Erythroblast (primary cell): ENCODE measurements at regions not wholly inside any gene's neighbourhood (a gene's known extent, or its start where the extent isn't known, plus 50 kb on each side); places are given as distances from the start of the nearest gene placed in this dataset.
"Not testable (repeated sequence)": the region's sequence is repeated elsewhere in the genome, so short reads cannot be mapped to it uniquely, and the experiment has no call there.

Experiments used
- DNase-seq, 2 experiments: peaks; one replicate each; lab custom pipeline; 2025; lab: John Stamatoyannopoulos, UW
- GATA1 ChIP-seq: IDR thresholded peaks from 2 replicates; pipeline ENCODE4 v1.6.1; 2011; ENCODE audit warnings: low read depth, mild to moderate bottlenecking, control low read depth, low read length, moderate library complexity
- POLR2A ChIP-seq: IDR thresholded peaks from 2 replicates; pipeline ENCODE4 v1.6.1; 2011; ENCODE audit warnings: mild to moderate bottlenecking, low read length

DNA sequence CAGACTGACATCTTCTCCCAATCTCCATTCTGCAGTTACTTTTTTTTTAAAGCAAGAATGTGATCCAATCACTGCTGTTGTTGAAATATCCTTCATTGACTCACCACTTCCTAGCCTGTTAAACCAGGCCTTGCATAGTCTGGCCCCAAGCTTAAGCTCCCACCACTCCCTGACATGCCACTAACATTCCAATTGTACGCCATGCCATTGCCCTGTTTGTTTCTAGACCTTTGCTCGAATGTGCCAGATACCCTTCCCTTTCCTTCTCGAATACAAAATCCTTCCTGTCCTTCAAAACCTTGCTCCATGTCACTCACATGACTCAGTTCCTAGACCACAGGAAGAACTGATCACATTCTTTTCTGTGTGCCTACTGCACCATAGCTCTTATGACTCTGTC is 224.2 kb downstream of the CYRIA start:
- TF ChIP-seq GATA1 (no peak), POLR2A (no peak)
- DNase-seq: no peak

GRCh38 chr2:16440898-16441297 is 224.7 kb downstream of the CYRIA start:
- TF ChIP-seq GATA1 (no peak), POLR2A (no peak)
- DNase-seq: no peak

DNA sequence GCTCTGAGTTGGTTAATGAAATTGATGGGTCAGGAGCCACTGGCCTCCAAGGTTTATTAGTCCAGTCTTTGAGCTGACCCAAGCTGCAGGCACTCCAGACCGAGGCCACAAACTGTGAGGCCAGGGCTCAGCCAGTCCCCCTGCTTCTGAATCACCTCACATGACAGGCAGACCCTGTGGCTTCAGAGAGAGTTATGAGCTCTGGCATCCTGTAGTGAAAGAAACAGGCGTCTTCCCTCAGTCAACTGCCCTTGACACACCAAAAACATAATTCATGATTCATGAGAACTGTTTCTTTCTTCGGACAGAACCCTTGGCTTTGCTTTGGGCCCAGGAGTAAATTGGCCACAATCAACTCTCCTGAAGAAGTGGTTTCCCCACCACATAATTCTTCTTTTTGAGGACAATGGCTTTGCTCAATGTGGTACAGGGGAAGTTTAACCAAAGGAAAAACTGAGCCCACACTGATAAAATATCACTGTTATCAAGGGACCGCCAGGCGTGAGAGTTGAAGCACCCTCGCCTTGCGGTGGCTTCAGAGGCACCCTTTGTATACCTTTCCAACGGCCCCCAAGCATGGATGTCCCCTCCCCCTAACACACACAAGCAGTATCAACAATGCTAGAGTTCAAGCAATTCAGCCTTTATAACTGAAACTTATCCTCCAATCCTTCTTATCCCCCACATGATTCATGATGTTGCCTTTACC is 226.9 kb downstream of the CYRIA start:
- DNase-seq: peak; percentile 53 to 87
- TF ChIP-seq GATA1: no peak
- TF ChIP-seq POLR2A: no peak

DNA sequence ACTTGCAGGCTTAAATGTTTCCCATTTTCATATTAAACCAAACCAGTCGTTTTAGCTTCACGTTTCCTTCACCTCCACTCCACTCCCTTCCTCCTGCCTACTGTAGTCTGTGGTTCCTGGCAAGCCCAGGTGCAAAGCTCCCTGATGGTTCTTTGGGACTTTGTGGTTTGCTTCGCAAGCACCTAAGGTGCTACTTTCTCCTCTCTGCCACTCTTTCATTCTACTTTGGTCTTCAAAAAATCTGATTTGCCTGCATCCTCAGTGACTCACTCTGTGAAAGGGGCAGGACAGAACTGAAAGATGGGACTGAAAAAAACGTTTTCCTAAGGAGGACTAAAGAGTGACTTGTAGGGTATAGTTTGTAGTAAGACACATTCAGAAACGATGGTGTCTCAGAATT is 228.4 kb downstream of the CYRIA start:
- no peak for DNase-seq
- TF ChIP-seq GATA1: no peak
- TF ChIP-seq POLR2A: no peak

DNA sequence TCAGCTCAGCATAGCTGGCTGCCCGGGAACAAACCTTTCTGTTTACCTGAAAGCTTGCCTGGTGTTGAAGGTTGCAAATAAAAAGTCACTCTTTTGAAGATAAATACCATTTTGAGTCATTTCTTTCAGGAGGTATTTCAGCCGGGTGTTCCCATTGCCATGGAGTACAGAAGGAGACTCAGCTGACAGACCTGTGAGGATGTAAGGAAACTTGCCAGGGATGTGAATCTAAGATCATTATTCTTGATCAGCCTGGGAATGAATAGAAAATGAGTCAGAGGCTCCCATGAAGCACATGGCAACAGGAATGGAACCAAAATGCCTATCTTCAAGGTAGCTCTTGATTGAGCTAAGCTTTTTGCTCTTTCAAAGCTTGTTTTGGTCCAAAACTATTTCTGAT is 231.2 kb downstream of the CYRIA start:
- TF ChIP-seq POLR2A: no peak
- no peak for DNase-seq

DNA sequence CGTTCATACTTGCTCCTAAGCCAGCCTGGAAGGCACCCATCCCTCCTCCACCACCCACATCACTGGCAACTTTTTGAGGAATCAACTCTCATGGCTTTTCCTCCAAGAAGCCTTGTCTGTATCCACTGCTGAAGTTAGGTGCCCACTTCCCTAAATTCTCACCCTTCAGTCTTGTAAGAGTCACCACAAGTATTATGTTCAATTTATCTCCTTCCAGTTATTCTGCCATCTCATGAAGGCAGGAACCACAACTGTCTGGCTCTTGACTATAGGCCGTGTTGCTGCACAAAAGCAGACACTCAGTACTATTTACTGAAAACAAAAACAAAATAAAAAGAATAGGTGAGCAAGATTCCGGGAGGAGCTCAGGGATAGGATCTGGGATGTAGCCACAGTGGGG is 234.8 kb downstream of the CYRIA start:
- TF ChIP-seq POLR2A (no peak), GATA1 (no peak)
- DNase-seq: no peak

GRCh38 chr2:16429431-16430145 is 236.0 kb downstream of the CYRIA start:
- TF ChIP-seq GATA1 (no peak), POLR2A (no peak)
- DNase-seq: peak in 1 of 2 experiments; percentile 52

- TF ChIP-seq GATA1 (no peak), POLR2A (no peak)
Observed at GRCh38 chr2:16429002-16429401, 236.6 kb downstream of the CYRIA start.

GRCh38 chr2:16425462-16426336 is 239.9 kb downstream of the CYRIA start:
- no peak for DNase-seq
- TF ChIP-seq POLR2A (no peak), GATA1 (no peak)

More at GRCh38 chr2:16429002-16429401, 236.6 kb downstream of the CYRIA start:
- DNase-seq: no peak

- TF ChIP-seq POLR2A (no peak), GATA1 (no peak)
- DNase-seq: no peak
Observed at GRCh38 chr2:16420421-16420820, 245.2 kb downstream of the CYRIA start.

DNA sequence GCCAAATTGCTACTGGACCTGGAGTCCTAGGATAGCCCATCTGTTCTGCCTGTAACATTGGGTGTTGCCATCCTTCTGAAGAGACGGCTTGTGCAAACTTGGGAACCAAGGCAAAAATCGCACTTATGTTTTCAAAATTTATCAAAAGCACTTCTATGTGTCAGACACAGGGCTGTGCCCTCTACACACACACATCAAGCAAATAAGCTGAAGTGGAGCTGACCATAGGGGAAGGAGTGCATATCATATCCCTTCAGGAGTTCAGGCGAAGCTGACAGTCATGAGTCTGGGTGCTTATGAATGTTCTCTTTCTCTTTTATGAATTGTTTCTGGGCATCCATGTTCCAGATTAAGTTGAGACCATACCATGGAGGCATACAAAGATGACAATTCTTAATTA is 247.9 kb downstream of the CYRIA start:
- DNase-seq: no peak
- TF ChIP-seq POLR2A (no peak), GATA1 (no peak)

DNA sequence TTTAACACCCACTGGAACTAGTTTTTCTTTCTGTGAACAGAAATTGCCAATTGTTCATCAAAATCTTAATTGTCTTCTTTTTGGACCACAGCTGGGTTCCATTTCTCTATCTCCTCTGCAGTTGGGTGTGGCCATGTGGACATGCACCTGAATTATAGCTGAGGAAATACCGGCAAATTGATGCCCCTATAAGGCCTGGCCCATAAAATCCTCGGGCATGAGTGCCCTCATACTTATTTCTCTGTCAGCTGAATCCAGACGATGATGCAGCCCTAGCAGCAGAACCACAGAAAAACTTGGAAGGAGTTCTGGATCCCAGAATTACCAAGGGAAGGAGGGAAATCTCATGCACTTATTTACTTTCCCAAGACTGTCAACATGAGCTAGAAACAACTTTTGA is 249.0 kb downstream of the CYRIA start:
- DNase-seq: no peak
- TF ChIP-seq POLR2A (no peak), GATA1 (no peak)

GRCh38 chr2:16415861-16416260 is 249.8 kb downstream of the CYRIA start:
- DNase-seq: not testable (repeated sequence)

DNA sequence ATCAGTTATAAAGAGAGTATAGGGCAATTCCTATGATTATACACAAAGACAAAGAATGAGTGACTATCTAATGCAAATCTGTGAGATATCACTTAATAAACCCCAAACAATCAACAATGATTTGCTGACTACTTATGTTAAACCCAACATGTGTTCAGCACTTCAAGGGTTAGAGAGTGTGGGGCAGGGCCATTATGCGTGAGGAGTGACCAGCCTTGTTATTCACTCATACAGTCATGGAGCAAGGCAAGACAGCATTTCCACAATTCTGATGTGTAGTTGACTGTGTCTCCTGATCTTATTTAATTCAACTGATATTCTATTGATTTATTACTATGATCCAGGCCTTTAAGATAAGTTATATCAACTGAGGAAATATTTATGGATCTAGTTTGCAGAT is 251.7 kb downstream of the CYRIA start:
- DNase-seq: peak in 1 of 2 experiments; percentile 11
- no peak for TF ChIP-seq POLR2A
- TF ChIP-seq GATA1: no peak

- DNase-seq: peak; percentile 77 to 91
- TF ChIP-seq POLR2A (no peak), GATA1 (no peak)
Observed at GRCh38 chr2:16413285-16413684, 252.3 kb downstream of the CYRIA start.
